ENCODE measurements at regions not wholly inside any gene's neighbourhood (a gene's known extent, or its start where the extent isn't known, plus 50 kb on each side); places are given as distances from the start of the nearest gene placed in this dataset.

DNA sequence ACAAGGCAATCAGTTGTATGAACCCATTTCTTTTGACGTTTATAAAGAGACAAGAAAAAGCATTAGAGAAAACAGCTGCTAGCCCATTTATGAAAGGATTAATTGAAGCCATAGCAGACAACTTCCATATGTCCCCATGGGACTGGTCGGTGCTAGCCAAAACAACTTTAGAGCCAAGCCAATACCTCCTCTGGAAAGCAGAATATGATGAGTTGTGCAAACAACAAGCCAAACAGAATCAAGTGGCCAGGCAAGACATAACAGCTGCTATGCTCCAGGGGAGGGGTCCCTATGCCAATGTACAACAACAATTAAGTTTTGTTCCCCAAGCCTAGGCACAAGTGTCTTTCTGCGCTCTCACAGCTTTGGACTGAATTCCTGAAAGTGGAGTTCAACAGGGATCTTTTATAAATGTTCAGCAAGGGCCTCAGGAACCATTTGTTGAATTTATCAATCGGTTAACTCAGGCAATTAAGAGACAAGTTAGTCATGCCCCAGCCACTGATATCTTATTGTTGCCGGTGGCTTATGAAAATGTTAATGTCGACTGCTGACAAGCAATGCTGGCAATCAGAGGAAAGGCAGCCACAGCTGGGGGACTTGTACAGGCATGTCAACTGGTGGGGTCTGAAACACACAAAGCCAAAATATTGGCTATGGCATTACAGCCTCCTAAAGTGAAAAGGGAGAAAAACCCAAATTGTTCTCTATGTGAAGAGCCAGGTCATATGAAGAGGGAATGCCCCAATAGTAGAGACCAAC lies 1593.1 kb upstream of the TENM4 start:
- intact Hi-C loops (cut with micrococcal nuclease; ENCODE audit: unreplicated experiment) = no loop called here
- 47% methylated on average over 4 of the region's 6 CpGs for WGBS (ENCODE audit: low lambda C conversion rate)
- FAIRE-seq = no peak
- H3K9me3 ChIP-seq (ENCODE audit: low read length) = peaks cover 48% of the 10 kb centered on the region
- no peak for ATAC-seq
- no peaks in the 10 kb centered on the region for H4K20me1 ChIP-seq (ENCODE audit: insufficient read depth, low read length)
- peaks cover under 1% of the 10 kb centered on the region; the same call in 1 of the 2 replicates for H3K4me1 ChIP-seq (ENCODE audit: insufficient read depth, low read length)
- H2AFZ ChIP-seq (ENCODE audit: low read length) = no peak overlapping the region
- no peak overlapping the region for H3K9ac ChIP-seq (ENCODE audit: insufficient read depth, low read depth, low read length)
- no peak overlapping the region for H3K27ac ChIP-seq (ENCODE audit: extremely low read length, insufficient read depth, low read length)
- ChIA-PET CTCF (ENCODE audit: low intra/inter-chr PET ratio, low total read pairs) (no interaction called here), POLR2A (no interaction called here)
- H3K27me3 ChIP-seq (ENCODE audit: control insufficient read depth in 1 of 2, insufficient read depth in 2 of 2, low read length in 2 of 2) = no peaks in the 10 kb centered on the region
- in situ Hi-C loops (cut with HindIII; ENCODE audit: extremely low pct_ligation_motif_present, low pct_unique_long_range_greater_than_20kb) = no loop called here
- H3K4me2 ChIP-seq (ENCODE audit: low read depth, low read length) = no peak overlapping the region
- no peaks in the 10 kb centered on the region for H3K79me2 ChIP-seq (ENCODE audit: insufficient read depth, low read length)
- no peak for DNase-seq (ENCODE audit: low spot score)
- no TSS peak for BruUV-seq (replicated peaks)
- TF ChIP-seq ZFP36L1 (CRISPR knock-in tag; IDR thresholded peaks at IDR 0.05) (no peak), PRMT3 (CRISPR knock-in tag; IDR thresholded peaks at IDR 0.05; ENCODE audit: borderline replicate concordance, low read depth) (no peak), PHF5A (CRISPR knock-in tag; IDR thresholded peaks at IDR 0.05; ENCODE audit: low read depth, unreplicated experiment) (no peak), RXRB (CRISPR knock-in tag; IDR thresholded peaks at IDR 0.05; ENCODE audit: borderline replicate concordance) (no peak), ZNF570 (CRISPR knock-in tag; IDR thresholded peaks at IDR 0.05; ENCODE audit: borderline replicate concordance) (no peak), TBP (CRISPR knock-in tag; IDR thresholded peaks at IDR 0.05) (no peak), RARG (CRISPR knock-in tag; IDR thresholded peaks at IDR 0.05; ENCODE audit: low read depth) (no peak), MTA1 (CRISPR knock-in tag; IDR thresholded peaks at IDR 0.05; ENCODE audit: borderline replicate concordance) (no peak), NPAS2 (CRISPR knock-in tag; IDR thresholded peaks at IDR 0.05; ENCODE audit: borderline replicate concordance) (no peak), TMF1 (CRISPR knock-in tag; IDR thresholded peaks at IDR 0.05; ENCODE audit: low read depth) (no peak), ZMYM3 (CRISPR knock-in tag; IDR thresholded peaks at IDR 0.05) (no peak)
- TF ChIP-seq, protein P1, sequence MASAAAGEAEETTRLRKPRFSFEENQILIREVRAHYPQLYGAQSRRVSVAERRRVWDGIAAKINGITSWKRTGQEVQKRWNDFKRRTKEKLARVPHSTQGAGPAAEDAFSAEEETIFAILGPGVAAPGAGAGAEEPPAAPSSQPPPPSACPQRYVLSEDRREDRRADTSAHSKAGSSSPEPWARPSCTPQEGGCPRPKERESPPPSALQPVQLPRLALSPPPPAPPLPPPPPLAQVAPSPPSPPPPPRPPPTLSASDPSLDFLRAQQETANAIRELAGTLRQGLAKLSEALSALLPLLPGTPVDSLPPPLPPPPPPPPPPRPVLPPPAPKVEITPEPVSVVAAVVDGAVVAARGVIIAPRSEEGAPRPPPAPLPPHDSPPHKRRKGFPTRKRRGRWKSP (CRISPR knock-in tag; IDR thresholded peaks at IDR 0.05) = no peak
- TF ChIP-seq, protein P2, sequence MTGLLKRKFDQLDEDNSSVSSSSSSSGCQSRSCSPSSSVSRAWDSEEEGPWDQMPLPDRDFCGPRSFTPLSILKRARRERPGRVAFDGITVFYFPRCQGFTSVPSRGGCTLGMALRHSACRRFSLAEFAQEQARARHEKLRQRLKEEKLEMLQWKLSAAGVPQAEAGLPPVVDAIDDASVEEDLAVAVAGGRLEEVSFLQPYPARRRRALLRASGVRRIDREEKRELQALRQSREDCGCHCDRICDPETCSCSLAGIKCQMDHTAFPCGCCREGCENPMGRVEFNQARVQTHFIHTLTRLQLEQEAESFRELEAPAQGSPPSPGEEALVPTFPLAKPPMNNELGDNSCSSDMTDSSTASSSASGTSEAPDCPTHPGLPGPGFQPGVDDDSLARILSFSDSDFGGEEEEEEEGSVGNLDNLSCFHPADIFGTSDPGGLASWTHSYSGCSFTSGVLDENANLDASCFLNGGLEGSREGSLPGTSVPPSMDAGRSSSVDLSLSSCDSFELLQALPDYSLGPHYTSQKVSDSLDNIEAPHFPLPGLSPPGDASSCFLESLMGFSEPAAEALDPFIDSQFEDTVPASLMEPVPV (CRISPR knock-in tag; IDR thresholded peaks at IDR 0.05) = no peak
- TF ChIP-seq, protein P3, sequence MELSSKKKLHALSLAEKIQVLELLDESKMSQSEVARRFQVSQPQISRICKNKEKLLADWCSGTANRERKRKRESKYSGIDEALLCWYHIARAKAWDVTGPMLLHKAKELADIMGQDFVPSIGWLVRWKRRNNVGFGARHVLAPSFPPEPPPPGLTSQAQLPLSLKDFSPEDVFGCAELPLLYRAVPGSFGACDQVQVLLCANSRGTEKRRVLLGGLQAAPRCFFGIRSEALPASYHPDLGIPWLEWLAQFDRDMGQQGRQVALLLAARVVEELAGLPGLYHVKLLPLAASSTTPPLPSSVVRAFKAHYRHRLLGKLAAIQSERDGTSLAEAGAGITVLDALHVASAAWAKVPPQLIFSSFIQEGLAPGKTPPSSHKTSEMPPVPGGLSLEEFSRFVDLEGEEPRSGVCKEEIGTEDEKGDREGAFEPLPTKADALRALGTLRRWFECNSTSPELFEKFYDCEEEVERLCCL (CRISPR knock-in tag; IDR thresholded peaks at IDR 0.05; ENCODE audit: borderline replicate concordance) = no peak
- TF ChIP-seq, protein P4, sequence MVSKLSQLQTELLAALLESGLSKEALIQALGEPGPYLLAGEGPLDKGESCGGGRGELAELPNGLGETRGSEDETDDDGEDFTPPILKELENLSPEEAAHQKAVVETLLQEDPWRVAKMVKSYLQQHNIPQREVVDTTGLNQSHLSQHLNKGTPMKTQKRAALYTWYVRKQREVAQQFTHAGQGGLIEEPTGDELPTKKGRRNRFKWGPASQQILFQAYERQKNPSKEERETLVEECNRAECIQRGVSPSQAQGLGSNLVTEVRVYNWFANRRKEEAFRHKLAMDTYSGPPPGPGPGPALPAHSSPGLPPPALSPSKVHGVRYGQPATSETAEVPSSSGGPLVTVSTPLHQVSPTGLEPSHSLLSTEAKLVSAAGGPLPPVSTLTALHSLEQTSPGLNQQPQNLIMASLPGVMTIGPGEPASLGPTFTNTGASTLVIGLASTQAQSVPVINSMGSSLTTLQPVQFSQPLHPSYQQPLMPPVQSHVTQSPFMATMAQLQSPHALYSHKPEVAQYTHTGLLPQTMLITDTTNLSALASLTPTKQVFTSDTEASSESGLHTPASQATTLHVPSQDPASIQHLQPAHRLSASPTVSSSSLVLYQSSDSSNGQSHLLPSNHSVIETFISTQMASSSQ (IDR thresholded peaks at IDR 0.05; ENCODE audit: low read depth) = no peak
- TF ChIP-seq, protein P4 (CRISPR knock-in tag; IDR thresholded peaks at IDR 0.05; ENCODE audit: borderline replicate concordance) = no peak
- no peaks in the 10 kb centered on the region for H3K36me3 ChIP-seq (replicated peaks in 1 of 2; ENCODE audit: control insufficient read depth in 1 of 2, insufficient read depth in 2 of 2, low read length in 2 of 2)
- H3K4me3 ChIP-seq (replicated peaks in 1 of 3; ENCODE audit: insufficient read depth in 1 of 3, low read depth in 2 of 3, low read length in 3 of 3) = no peak overlapping the region
